Type B pancreatic cell (in vitro differentiated cells): ENCODE measurements at regions not wholly inside any gene's neighbourhood (a gene's known extent, or its start where the extent isn't known, plus 50 kb on each side); places are given as distances from the start of the nearest gene placed in this dataset.

ENCODE experiments used
- DNase-seq: peaks from one replicate; pipeline ENCODE4 v3.0.0; 2021; ENCODE audit warnings: mixed read lengths; ENCODE audit not compliant: unreplicated experiment; ENCODE audit errors: extremely low spot score
- H3K27ac Mint-ChIP-seq: 2 replicates; pipeline ENCODE4 v1.8.0; 2021; ENCODE audit warnings: mild to moderate bottlenecking, mixed read lengths
- H3K27me3 Mint-ChIP-seq: 2 replicates; pipeline ENCODE4 v1.8.0; 2021; ENCODE audit warnings: mixed read lengths
- H3K36me3 Mint-ChIP-seq: 2 replicates; pipeline ENCODE4 v1.8.0; 2021; ENCODE audit warnings: mixed read lengths
- H3K4me1 Mint-ChIP-seq: one replicate; pipeline ENCODE4 v1.8.0; 2021; ENCODE audit warnings: mixed read lengths; ENCODE audit not compliant: unreplicated experiment
- H3K4me3 Mint-ChIP-seq: 2 replicates; pipeline ENCODE4 v1.8.0; 2021; ENCODE audit warnings: mild to moderate bottlenecking, mixed read lengths
- H3K9me3 Mint-ChIP-seq: 2 replicates; pipeline ENCODE4 v1.8.0; 2021; ENCODE audit warnings: mixed read lengths
- TF ChIP-seq, protein P1 (sequence below): fragments of 200-600 bp; sonication (generic); conservative IDR thresholded peaks from 2 replicates; pipeline ENCODE4 v1.5.0; 2021; ENCODE audit warnings: antibody characterized with exemption, mild to moderate bottlenecking

DNA sequence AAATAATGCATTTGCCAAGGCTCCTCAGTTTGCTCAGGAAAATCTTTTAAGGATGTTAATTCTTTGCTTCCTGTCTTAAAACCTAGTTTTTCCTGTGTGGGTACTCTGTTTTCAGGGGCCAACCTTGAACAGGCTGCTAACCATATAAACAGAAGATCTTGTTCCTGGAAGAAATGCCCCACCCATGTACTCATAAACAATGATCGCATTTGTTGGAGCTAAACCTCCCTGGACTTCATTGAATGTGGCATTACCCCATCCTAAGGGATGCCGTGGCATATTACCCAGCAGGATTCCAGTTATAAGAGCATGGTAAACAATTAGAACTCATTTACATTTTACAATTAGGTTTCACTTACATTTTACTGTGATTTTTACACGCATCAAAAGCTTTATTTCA lies 436.0 kb downstream of the ZNF608 start:
- H3K4me3 Mint-ChIP-seq: no peak overlapping the region
- DNase-seq: no peak
- no peaks in the 10 kb centered on the region for H3K36me3 Mint-ChIP-seq
- TF ChIP-seq, protein P1, sequence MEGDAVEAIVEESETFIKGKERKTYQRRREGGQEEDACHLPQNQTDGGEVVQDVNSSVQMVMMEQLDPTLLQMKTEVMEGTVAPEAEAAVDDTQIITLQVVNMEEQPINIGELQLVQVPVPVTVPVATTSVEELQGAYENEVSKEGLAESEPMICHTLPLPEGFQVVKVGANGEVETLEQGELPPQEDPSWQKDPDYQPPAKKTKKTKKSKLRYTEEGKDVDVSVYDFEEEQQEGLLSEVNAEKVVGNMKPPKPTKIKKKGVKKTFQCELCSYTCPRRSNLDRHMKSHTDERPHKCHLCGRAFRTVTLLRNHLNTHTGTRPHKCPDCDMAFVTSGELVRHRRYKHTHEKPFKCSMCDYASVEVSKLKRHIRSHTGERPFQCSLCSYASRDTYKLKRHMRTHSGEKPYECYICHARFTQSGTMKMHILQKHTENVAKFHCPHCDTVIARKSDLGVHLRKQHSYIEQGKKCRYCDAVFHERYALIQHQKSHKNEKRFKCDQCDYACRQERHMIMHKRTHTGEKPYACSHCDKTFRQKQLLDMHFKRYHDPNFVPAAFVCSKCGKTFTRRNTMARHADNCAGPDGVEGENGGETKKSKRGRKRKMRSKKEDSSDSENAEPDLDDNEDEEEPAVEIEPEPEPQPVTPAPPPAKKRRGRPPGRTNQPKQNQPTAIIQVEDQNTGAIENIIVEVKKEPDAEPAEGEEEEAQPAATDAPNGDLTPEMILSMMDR: no peak
- peaks cover 3% of the 10 kb centered on the region for H3K4me1 Mint-ChIP-seq
- H3K27me3 Mint-ChIP-seq: no peaks in the 10 kb centered on the region
- no peak overlapping the region for H3K27ac Mint-ChIP-seq
- peaks cover 4% of the 10 kb centered on the region for H3K9me3 Mint-ChIP-seq

DNA sequence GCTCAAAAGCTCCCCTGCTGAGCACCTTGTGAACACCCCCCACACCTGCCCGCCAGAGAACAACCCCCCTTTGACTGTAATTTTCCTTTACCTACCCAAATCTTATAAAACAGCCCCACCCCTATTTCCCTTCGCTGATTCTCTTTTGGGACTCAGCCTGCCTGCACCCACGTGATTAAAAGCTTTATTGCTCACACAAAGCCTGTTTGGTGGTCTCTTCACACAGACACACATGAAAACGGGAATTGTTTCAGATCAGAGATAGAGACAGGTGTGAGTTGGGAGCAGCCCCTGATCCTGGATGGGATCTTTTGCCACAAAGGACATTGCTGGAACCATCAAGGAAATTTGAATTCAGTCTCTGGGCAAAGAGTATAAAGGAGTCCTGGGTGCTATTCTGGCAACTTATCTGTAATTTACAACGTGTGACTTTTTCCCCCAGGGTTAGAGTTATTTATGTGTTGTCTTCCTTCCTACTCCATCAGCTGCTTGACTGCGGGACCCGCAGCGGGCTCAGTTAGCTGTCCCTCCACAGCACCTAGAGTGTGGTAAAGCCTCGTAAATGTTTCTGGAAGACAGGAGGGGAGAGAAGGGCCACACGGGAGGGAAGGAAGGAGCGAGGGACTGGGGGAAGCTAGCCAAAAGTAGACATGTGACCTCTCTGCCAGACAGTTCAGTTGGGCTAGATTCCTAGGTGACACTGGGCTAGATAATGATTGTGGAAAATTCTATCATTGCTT lies 437.0 kb downstream of the ZNF608 start:
- Mint-ChIP-seq H3K9me3 (peaks cover 4% of the 10 kb centered on the region), H3K27me3 (no peaks in the 10 kb centered on the region), H3K36me3 (no peaks in the 10 kb centered on the region), H3K27ac (no peak overlapping the region), H3K4me1 (peaks cover 3% of the 10 kb centered on the region), H3K4me3 (no peak overlapping the region)
- TF ChIP-seq, protein P1: no peak
- no peak for DNase-seq

- no peak for DNase-seq
- no peak overlapping the region for H3K27ac Mint-ChIP-seq
- H3K9me3 Mint-ChIP-seq: no peaks in the 10 kb centered on the region
- TF ChIP-seq, protein P1: no peak
- no peaks in the 10 kb centered on the region for H3K36me3 Mint-ChIP-seq
- H3K4me3 Mint-ChIP-seq: no peak overlapping the region
- no peaks in the 10 kb centered on the region for H3K4me1 Mint-ChIP-seq
- H3K27me3 Mint-ChIP-seq: no peaks in the 10 kb centered on the region
Observed at GRCh38 chr5:124303366-124303765, 443.1 kb downstream of the ZNF608 start.

- H3K27me3 Mint-ChIP-seq: no peaks in the 10 kb centered on the region
- H3K36me3 Mint-ChIP-seq: no peaks in the 10 kb centered on the region
- peaks cover 4% of the 10 kb centered on the region for H3K9me3 Mint-ChIP-seq
- H3K4me3 Mint-ChIP-seq: no peak overlapping the region
- DNase-seq: no peak
- no peaks in the 10 kb centered on the region for H3K4me1 Mint-ChIP-seq
- TF ChIP-seq, protein P1: no peak
- no peak overlapping the region for H3K27ac Mint-ChIP-seq
Observed at GRCh38 chr5:124302533-124302932, 443.9 kb downstream of the ZNF608 start.

- Mint-ChIP-seq H3K27ac (no peak overlapping the region), H3K4me1 (no peaks in the 10 kb centered on the region), H3K36me3 (no peaks in the 10 kb centered on the region), H3K4me3 (no peak overlapping the region), H3K9me3 (peaks cover 4% of the 10 kb centered on the region), H3K27me3 (no peaks in the 10 kb centered on the region)
- DNase-seq: no peak
- TF ChIP-seq, protein P1: no peak
Observed at GRCh38 chr5:124301850-124302249, 444.6 kb downstream of the ZNF608 start.
